GM12865 (cell line): ENCODE measurements at regions not wholly inside any gene's neighbourhood (a gene's known extent, or its start where the extent isn't known, plus 50 kb on each side); places are given as distances from the start of the nearest gene placed in this dataset.

Source experiments
- DNase-seq: peaks from one replicate; pipeline ENCODE4 v3.0.0; 2010; ENCODE audit warnings: low read depth
- H3K4me3 ChIP-seq: 2 replicates; pipeline ENCODE4 v1.5.1; 2011; ENCODE audit warnings: mild to moderate bottlenecking, low read depth, low read length, control low read depth
- TF ChIP-seq, protein P1 (sequence below): IDR thresholded peaks from 2 replicates; pipeline ENCODE4 v1.5.1; 2011; ENCODE audit warnings: low read length, control low read depth, low read depth, inconsistent platforms; ENCODE audit not compliant: insufficient read depth; ENCODE audit errors: missing control alignments

DNA sequence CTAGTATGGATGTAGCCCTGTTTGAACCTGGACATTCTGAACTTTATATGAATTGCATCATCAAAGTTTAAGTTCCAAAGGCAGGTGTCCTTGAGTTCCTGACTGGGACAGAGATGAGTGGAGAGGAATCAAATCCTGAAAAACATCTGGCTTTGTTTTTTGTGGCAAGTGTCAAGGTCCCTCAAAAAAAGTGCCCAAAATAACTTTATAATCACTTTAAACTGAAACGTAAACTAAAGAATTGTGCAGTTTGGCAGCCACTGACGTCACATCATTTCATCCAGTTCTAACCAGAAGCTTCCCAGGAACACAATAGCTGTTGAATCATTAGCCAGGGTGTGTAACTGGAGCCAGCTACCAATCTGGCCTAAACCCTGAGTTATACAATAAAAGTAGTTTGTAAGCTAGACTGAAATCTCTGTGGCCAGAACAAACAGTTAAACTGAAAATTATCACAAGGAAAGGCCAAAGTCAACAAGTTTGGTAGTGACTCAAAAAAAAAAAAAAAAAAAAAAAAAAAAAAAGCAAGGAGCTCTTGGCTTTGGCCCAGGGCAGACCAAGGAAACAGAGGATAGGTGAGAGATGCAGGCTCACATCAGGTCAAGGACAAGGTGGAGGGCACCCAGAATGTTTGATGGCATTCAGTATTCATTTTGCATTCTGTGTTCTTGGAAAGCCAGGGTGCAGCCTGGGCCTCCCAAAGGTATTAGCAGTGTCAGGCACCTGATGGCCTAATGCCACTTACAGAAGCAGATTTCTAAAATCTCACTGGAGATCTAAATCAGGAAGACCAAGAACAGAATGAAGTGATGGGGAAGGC lies 74.3 kb downstream of the TNFSF18 start:
- H3K4me3 ChIP-seq = no peak overlapping the region
- DNase-seq = no peak
- TF ChIP-seq, protein P1, sequence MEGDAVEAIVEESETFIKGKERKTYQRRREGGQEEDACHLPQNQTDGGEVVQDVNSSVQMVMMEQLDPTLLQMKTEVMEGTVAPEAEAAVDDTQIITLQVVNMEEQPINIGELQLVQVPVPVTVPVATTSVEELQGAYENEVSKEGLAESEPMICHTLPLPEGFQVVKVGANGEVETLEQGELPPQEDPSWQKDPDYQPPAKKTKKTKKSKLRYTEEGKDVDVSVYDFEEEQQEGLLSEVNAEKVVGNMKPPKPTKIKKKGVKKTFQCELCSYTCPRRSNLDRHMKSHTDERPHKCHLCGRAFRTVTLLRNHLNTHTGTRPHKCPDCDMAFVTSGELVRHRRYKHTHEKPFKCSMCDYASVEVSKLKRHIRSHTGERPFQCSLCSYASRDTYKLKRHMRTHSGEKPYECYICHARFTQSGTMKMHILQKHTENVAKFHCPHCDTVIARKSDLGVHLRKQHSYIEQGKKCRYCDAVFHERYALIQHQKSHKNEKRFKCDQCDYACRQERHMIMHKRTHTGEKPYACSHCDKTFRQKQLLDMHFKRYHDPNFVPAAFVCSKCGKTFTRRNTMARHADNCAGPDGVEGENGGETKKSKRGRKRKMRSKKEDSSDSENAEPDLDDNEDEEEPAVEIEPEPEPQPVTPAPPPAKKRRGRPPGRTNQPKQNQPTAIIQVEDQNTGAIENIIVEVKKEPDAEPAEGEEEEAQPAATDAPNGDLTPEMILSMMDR = no peak

DNA sequence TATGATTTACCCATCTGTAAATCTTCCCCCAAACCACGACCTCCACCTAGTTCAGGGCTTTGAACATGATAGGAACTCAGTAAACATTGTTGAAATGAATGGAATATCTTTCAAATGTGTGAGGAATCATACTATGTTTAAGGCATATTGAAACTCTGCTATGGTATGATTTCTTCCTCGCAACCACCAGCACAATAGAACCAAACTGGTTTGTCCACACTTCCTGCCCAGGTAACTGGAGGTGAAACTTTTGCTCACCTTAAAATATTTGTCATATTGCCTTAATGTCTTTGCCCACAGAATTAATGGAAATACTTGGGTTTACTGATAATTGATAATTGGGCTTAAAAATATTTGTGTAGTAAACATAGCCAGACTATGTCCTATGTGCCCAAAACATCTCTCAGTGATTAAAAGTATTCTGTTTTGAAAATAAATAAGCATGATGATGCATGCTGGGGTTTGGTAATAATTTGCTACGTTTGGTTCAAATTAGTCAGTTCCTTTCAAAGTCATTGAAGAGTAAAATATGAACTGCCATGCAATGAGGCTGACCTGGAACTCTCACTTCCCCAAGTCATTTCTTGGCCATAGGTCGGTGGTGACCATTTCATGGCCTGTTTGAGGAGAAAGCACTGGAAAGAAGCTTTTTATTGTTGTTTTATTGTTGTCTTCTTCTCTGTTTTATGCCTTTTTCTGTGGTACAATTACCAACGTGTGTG lies 73.3 kb downstream of the TNFSF18 start:
- no peak for DNase-seq
- TF ChIP-seq, protein P1 = no peak
- no peak overlapping the region for H3K4me3 ChIP-seq

DNA sequence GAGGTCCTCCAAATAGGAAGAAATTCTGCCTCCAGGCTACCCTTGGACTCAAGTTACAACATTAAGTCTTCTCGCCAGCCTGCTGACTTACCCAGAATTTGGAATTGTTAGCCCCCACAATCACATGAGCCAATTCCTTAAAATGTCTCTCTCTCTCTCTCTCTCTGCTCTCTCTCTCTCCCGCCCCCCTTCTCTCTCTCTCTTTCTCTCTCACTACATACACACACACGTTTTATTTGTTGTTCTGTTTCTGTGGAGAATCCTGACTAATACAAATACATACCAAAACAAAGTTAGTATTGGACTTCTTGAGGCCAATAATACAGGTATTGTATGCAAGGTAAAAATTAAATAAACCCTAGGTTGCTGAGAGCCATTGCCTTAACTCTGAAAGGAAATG lies 72.1 kb downstream of the TNFSF18 start:
- TF ChIP-seq, protein P1 = no peak
- no peak for DNase-seq
- H3K4me3 ChIP-seq = no peak overlapping the region

DNA sequence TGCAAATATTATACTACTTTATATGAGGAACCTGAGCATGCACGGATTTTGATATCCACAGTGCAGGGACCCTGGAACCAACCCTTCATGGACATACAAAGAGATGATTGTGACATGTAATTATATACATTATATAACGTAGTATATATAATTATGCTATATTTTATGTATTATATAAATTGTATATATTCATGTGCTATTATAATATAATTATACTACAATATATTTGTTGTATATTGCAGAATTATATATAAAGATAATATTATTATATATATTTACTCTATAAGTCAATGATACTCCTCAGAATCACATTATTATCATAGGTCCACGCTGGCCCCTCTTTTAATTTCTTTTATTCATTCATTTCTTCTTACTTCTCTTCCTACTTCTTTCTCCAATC lies 70.9 kb downstream of the TNFSF18 start:
- no peak overlapping the region for H3K4me3 ChIP-seq
- TF ChIP-seq, protein P1 = no peak
- no peak for DNase-seq

DNA sequence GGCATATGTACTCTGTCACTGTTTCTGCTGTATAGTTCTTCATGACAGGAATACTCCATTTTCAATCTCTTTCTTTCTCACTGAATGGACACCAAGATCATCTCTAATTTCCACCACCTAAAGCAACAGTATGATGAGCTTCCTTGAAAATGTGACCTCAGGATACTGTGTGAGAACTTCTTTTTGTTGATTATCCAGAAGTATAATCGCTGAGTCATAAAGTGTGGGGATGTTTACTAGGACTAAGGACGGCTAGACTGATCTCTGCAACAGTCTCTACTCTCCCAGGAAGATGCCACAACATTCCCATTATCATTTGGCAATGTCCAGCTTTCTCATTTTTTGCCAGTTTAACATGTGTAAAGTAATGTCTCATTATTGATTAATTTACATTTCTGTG lies 70.3 kb downstream of the TNFSF18 start:
- TF ChIP-seq, protein P1 = no peak
- no peak overlapping the region for H3K4me3 ChIP-seq
- DNase-seq = no peak

DNA sequence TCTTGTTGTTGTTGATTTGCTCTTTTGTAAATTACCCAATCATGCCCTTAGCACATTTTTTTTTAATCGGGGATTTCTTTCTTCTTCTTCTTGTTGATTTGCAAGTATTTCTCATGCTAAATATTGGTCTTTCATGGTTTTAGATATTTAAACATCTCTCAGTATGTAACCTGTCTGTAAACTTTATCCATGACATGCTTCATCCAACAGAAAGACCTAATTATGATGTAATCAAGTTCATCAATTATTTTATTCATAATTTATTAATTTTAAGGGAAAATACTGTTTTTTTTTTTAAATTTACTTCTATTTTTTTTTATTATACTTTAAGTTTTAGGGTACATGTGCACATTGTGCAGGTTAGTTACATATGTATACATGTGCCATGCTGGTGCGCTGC lies 69.8 kb downstream of the TNFSF18 start:
- H3K4me3 ChIP-seq = no peak overlapping the region
- no peak for DNase-seq
- TF ChIP-seq, protein P1 = no peak
